Thoracic aorta (tissue), 2 donors: ENCODE measurements at regions not wholly inside any gene's neighbourhood (a gene's known extent, or its start where the extent isn't known, plus 50 kb on each side); places are given as distances from the start of the nearest gene placed in this dataset.
"Not testable (repeated sequence)": the region's sequence is repeated elsewhere in the genome, so short reads cannot be mapped to it uniquely, and the experiment has no call there.

ENCODE experiments used
- ATAC-seq: fragments of 150-250 bp; one replicate; pipeline ENCODE4 v1.8.0; 2017; ENCODE audit warnings: low read depth; ENCODE audit not compliant: insufficient number of reproducible peaks, low FRiP score
- DNase-seq: peaks from one replicate; pipeline ENCODE4 v3.0.0-alpha.2; 2020; ENCODE audit warnings: low spot score
- H3K27ac ChIP-seq, 2 donors: fragments of 200-600 bp; sonication (generic); 1 replicate in 1 of 2; 2 replicates in 1 of 2; pipeline ENCODE4 v1.5.1; 2016; ENCODE audit warnings: mild to moderate bottlenecking in 2 of 2, moderate library complexity in 2 of 2
- H3K27me3 ChIP-seq: fragments of 200-600 bp; sonication (generic); replicated peaks from 2 replicates; pipeline ENCODE4 v1.6.0; 2016; ENCODE audit warnings: mild to moderate bottlenecking; ENCODE audit not compliant: insufficient read depth
- H3K36me3 ChIP-seq: fragments of 200-600 bp; sonication (generic); one replicate; pipeline ENCODE4 v1.5.1; 2016
- H3K4me1 ChIP-seq, 2 donors: fragments of 200-600 bp; sonication (generic); 1 replicate in 1 of 2; 2 replicates in 1 of 2; pipeline versions ENCODE4 v1.5.1 to v1.6.0; 2016; ENCODE audit warnings: low read depth in 2 of 2, mild to moderate bottlenecking in 1 of 2; ENCODE audit not compliant: control insufficient read depth in 1 of 2
- H3K4me3 ChIP-seq: fragments of 200-600 bp; sonication (generic); 2 replicates; pipeline ENCODE4 v1.5.1; 2016; ENCODE audit warnings: mild to moderate bottlenecking
- H3K9me3 ChIP-seq: fragments of 200-600 bp; sonication (generic); 2 replicates; pipeline ENCODE4 v1.5.1; 2016
- CTCF ChIP-seq: fragments of 200-600 bp; sonication (generic); IDR thresholded peaks from one replicate; pipeline ENCODE4 v1.5.1; 2019; ENCODE audit warnings: antibody characterized with exemption

GRCh38 chr15:62363913-62364312 lies 198.8 kb upstream of the C2CD4B start:
- no peak for DNase-seq
- Histone ChIP-seq H3K9me3 (no peaks in the 10 kb centered on the region), H3K27ac (no peak overlapping the region), H3K27me3 (no peaks in the 10 kb centered on the region), H3K36me3 (no peaks in the 10 kb centered on the region), H3K4me1 (peaks cover 0 to 12% of the 10 kb centered on the region in 2 donors), H3K4me3 (no peak overlapping the region)
- ATAC-seq, result no peak
- no peak for TF ChIP-seq CTCF

- no peak overlapping the region for H3K27ac ChIP-seq
- no peak for TF ChIP-seq CTCF
- H3K4me1 ChIP-seq, result peaks cover 0 to 12% of the 10 kb centered on the region in 2 donors
- DNase-seq (no peak), ATAC-seq (no peak)
- H3K36me3 ChIP-seq, result no peaks in the 10 kb centered on the region
- H3K4me3 ChIP-seq, result no peak overlapping the region
- no peaks in the 10 kb centered on the region for H3K27me3 ChIP-seq
- H3K9me3 ChIP-seq, result no peaks in the 10 kb centered on the region
Measured at GRCh38 chr15:62365795-62366442, 200.8 kb upstream of the C2CD4B start.

GRCh38 chr15:62369454-62369853 lies 204.4 kb upstream of the C2CD4B start:
- H3K27ac ChIP-seq, result no peak overlapping the region
- H3K9me3 ChIP-seq, result no peaks in the 10 kb centered on the region
- DNase-seq, result no peak
- TF ChIP-seq CTCF, result no peak
- no peak overlapping the region for H3K4me3 ChIP-seq
- ATAC-seq, result no peak
- no peaks in the 10 kb centered on the region for H3K4me1 ChIP-seq
- no peaks in the 10 kb centered on the region for H3K27me3 ChIP-seq
- no peaks in the 10 kb centered on the region for H3K36me3 ChIP-seq

GRCh38 chr15:62371683-62372082 lies 206.6 kb upstream of the C2CD4B start:
- not testable (repeated sequence) for H3K36me3 ChIP-seq, DNase-seq, H3K4me1 ChIP-seq, ATAC-seq, H3K27ac ChIP-seq, H3K9me3 ChIP-seq, H3K4me3 ChIP-seq, H3K27me3 ChIP-seq

GRCh38 chr15:62377736-62378480 lies 212.8 kb upstream of the C2CD4B start:
- no peaks in the 10 kb centered on the region for H3K4me1 ChIP-seq
- no peak for DNase-seq

More at GRCh38 chr15:62377736-62378480, 212.8 kb upstream of the C2CD4B start:
- no peak for ATAC-seq
- TF ChIP-seq CTCF, result no peak
- no peak overlapping the region for H3K4me3 ChIP-seq
- H3K27me3 ChIP-seq, result no peaks in the 10 kb centered on the region
- no peaks in the 10 kb centered on the region for H3K9me3 ChIP-seq
- H3K27ac ChIP-seq, result no peak overlapping the region
- H3K36me3 ChIP-seq, result no peaks in the 10 kb centered on the region
